ENCODE measurements at regions not wholly inside any gene's neighbourhood (a gene's known extent, or its start where the extent isn't known, plus 50 kb on each side); places are given as distances from the start of the nearest gene placed in this dataset.

GRCh38 chr4:129481107-129481506, 385.2 kb downstream of the C4orf33 start:
- no peak for TF ChIP-seq EZH2 (IDR thresholded peaks at IDR 0.05; ENCODE audit: insufficient read depth, poor library complexity, severe bottlenecking)
- no peak for TF ChIP-seq EZH2phosphoT487 (IDR thresholded peaks at IDR 0.05; ENCODE audit: insufficient read depth, low read depth)

Data from GM23248 (cell line).